ENCODE measurements at regions not wholly inside any gene's neighbourhood (a gene's known extent, or its start where the extent isn't known, plus 50 kb on each side); places are given as distances from the start of the nearest gene placed in this dataset.

DNA sequence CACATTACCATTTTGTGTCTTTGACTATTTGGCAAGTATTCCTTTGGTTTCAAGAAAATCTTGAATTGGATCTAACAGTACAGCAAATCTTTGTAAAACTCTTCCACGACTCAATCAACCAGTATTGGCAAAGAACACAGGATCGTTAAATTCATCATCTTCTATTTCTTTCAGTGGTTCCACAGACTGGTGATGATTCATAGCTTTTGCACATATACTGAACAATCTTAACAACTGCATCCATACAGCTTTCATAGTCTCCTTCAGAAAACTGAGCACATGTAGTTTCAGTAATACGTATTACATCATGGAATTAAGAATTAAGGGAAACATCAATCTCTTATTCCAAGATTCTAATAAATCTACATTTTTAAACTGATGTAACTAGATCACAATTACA lies 91.6 kb upstream of the LIPC start:
- peaks cover 7% of the 10 kb centered on the region for H3K4me1 Mint-ChIP-seq
- no peaks in the 10 kb centered on the region for H3K9me3 ChIP-seq (ENCODE audit: control insufficient read depth, low read length)
- DNase-seq, result no peak
- no peaks in the 10 kb centered on the region for H3K9me3 Mint-ChIP-seq
- H3K27ac ChIP-seq (ENCODE audit: low read depth, low read length), result no peak overlapping the region
- H3K36me3 Mint-ChIP-seq (ENCODE audit: low read depth), result no peaks in the 10 kb centered on the region
- no peaks in the 10 kb centered on the region for H3K27me3 ChIP-seq (ENCODE audit: control insufficient read depth, insufficient read depth, low read length, poor library complexity, severe bottlenecking)
- H3K4me1 ChIP-seq (ENCODE audit: control insufficient read depth, insufficient read depth, low read length), result no peaks in the 10 kb centered on the region
- H3K36me3 ChIP-seq (ENCODE audit: control insufficient read depth, insufficient read depth, low read length), result no peaks in the 10 kb centered on the region
- H3K9ac ChIP-seq (ENCODE audit: extremely low read depth, low read length, poor library complexity, severe bottlenecking), result no peak overlapping the region
- no peak overlapping the region for H3K4me3 Mint-ChIP-seq
- 86 to 100% methylated on average over 2 to 3 of the region's 3 CpGs for WGBS, 2 experiments (ENCODE audit: insufficient coverage in 1 of 2, insufficient read length in 1 of 2)
- no peak overlapping the region for H3K4me3 ChIP-seq (ENCODE audit: low read length)
- TF ChIP-seq, protein P1, sequence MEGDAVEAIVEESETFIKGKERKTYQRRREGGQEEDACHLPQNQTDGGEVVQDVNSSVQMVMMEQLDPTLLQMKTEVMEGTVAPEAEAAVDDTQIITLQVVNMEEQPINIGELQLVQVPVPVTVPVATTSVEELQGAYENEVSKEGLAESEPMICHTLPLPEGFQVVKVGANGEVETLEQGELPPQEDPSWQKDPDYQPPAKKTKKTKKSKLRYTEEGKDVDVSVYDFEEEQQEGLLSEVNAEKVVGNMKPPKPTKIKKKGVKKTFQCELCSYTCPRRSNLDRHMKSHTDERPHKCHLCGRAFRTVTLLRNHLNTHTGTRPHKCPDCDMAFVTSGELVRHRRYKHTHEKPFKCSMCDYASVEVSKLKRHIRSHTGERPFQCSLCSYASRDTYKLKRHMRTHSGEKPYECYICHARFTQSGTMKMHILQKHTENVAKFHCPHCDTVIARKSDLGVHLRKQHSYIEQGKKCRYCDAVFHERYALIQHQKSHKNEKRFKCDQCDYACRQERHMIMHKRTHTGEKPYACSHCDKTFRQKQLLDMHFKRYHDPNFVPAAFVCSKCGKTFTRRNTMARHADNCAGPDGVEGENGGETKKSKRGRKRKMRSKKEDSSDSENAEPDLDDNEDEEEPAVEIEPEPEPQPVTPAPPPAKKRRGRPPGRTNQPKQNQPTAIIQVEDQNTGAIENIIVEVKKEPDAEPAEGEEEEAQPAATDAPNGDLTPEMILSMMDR (conservative IDR thresholded peaks at IDR 0.05), result no peak
- H3K27ac Mint-ChIP-seq, result no peak overlapping the region
- H3K27me3 Mint-ChIP-seq (ENCODE audit: insufficient read depth), result no peaks in the 10 kb centered on the region

- H3K27me3 ChIP-seq (ENCODE audit: control insufficient read depth, insufficient read depth, low read length, poor library complexity, severe bottlenecking), result no peaks in the 10 kb centered on the region
- Mint-ChIP-seq H3K9me3 (no peaks in the 10 kb centered on the region), H3K36me3 (ENCODE audit: low read depth) (no peaks in the 10 kb centered on the region), H3K27ac (no peak overlapping the region), H3K27me3 (ENCODE audit: insufficient read depth) (no peaks in the 10 kb centered on the region), H3K4me1 (no peaks in the 10 kb centered on the region), H3K4me3 (no peak overlapping the region)
- 72 to 89% methylated on average over 4 to 6 of the region's 6 CpGs for WGBS, 2 experiments (ENCODE audit: insufficient coverage in 1 of 2, insufficient read length in 1 of 2)
- H3K36me3 ChIP-seq (ENCODE audit: control insufficient read depth, insufficient read depth, low read length), result no peaks in the 10 kb centered on the region
- DNase-seq, result no peak
- no peaks in the 10 kb centered on the region for H3K9me3 ChIP-seq (ENCODE audit: control insufficient read depth, low read length)
- H3K4me1 ChIP-seq (ENCODE audit: control insufficient read depth, insufficient read depth, low read length), result no peaks in the 10 kb centered on the region
- H3K4me3 ChIP-seq (ENCODE audit: low read length), result no peak overlapping the region
- H3K9ac ChIP-seq (ENCODE audit: extremely low read depth, low read length, poor library complexity, severe bottlenecking), result no peak overlapping the region
- H3K27ac ChIP-seq (ENCODE audit: low read depth, low read length), result no peak overlapping the region
- TF ChIP-seq, protein P1 (conservative IDR thresholded peaks at IDR 0.05), result no peak
Observed at GRCh38 chr15:58342508-58342907, 89.3 kb upstream of the LIPC start.

GRCh38 chr15:58344213-58345070 lies 87.3 kb upstream of the LIPC start:
- H3K4me3 ChIP-seq (ENCODE audit: low read length), result no peak overlapping the region
- H3K27me3 Mint-ChIP-seq (ENCODE audit: insufficient read depth), result no peaks in the 10 kb centered on the region
- H3K27ac Mint-ChIP-seq, result no peak overlapping the region
- TF ChIP-seq, protein P1 (conservative IDR thresholded peaks at IDR 0.05), result no peak
- H3K9ac ChIP-seq (ENCODE audit: extremely low read depth, low read length, poor library complexity, severe bottlenecking), result no peak overlapping the region
- no peak overlapping the region for H3K27ac ChIP-seq (ENCODE audit: low read depth, low read length)
- no peaks in the 10 kb centered on the region for H3K36me3 Mint-ChIP-seq (ENCODE audit: low read depth)
- H3K4me1 Mint-ChIP-seq, result no peaks in the 10 kb centered on the region
- no peaks in the 10 kb centered on the region for H3K36me3 ChIP-seq (ENCODE audit: control insufficient read depth, insufficient read depth, low read length)
- no peaks in the 10 kb centered on the region for H3K27me3 ChIP-seq (ENCODE audit: control insufficient read depth, insufficient read depth, low read length, poor library complexity, severe bottlenecking)
- no peak for DNase-seq
- 92 to 98% methylated on average over 4 to 5 of the region's 5 CpGs for WGBS, 2 experiments (ENCODE audit: insufficient coverage in 1 of 2, insufficient read length in 1 of 2)
- H3K4me1 ChIP-seq (ENCODE audit: control insufficient read depth, insufficient read depth, low read length), result no peaks in the 10 kb centered on the region
- no peaks in the 10 kb centered on the region for H3K9me3 Mint-ChIP-seq
- H3K9me3 ChIP-seq (ENCODE audit: control insufficient read depth, low read length), result no peaks in the 10 kb centered on the region
- no peak overlapping the region for H3K4me3 Mint-ChIP-seq

Data from endodermal cell (in vitro differentiated cells).